GM19467 (cell line): ENCODE measurements at regions not wholly inside any gene's neighbourhood (a gene's known extent, or its start where the extent isn't known, plus 50 kb on each side); places are given as distances from the start of the nearest gene placed in this dataset.

ENCODE experiments used
- ATAC-seq: cut with Tn5 transposase; IDR thresholded peaks from one replicate; pipeline ENCODE4 v1.9.1; 2021; ENCODE audit warnings: mild to moderate bottlenecking, moderate library complexity; ENCODE audit not compliant: unreplicated experiment

GRCh38 chr18:57918601-57919000 is 115.5 kb upstream of the ATP8B1 start:
- no peak for ATAC-seq

DNA sequence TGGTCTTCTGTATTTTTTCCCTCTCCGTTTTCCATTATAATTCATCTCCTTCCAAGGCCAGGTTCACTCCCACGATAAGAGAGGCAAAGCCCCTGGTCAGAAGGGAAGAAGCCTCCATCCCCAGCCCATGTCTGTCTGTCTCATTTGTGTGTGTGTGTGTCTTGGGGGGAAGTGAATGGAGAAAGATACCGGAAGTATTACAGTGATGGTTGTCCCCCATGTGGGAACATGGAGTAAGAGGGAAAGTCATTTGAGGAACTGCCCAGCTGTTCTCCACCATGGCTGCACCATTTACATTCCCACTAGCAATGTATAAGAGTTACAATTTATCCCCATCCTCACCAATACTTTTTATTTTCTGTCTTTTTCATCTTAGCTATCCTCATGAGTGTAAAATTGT is 113.6 kb upstream of the ATP8B1 start:
- ATAC-seq: no peak

DNA sequence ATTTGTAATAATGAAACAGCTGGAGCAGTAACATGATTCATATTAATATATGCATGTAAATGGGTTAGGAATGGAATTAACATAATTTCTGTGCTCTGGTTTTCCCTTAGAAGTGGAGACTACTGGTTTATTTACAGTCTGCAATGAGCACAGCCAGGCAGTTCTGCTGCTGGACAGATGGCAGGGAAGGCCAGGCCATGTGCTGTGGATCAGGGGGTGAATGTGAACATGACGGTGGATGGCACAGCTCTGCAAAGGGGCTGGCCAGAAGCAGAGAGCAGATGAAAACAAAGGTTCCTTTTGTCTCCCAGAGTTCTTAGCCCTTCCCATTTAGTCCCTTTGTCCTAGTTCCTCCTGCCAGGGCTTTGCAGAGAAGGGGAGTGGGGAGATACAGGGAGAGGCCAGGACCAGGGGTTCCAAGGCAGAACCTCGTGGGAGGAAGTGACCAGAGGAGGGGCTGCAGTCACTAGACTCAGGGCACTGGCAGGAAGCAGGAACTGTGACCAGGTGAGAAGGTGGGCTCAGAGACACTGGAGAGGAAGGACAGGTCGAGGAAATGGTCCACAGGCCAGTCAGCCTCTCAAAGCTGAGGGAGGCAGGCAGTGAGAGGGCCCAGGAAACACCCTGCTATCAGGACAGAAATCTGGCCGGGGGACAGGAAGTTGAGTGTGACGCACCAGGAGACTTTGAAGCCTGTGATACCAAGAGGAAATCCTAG is 112.9 kb upstream of the ATP8B1 start:
- no peak for ATAC-seq

DNA sequence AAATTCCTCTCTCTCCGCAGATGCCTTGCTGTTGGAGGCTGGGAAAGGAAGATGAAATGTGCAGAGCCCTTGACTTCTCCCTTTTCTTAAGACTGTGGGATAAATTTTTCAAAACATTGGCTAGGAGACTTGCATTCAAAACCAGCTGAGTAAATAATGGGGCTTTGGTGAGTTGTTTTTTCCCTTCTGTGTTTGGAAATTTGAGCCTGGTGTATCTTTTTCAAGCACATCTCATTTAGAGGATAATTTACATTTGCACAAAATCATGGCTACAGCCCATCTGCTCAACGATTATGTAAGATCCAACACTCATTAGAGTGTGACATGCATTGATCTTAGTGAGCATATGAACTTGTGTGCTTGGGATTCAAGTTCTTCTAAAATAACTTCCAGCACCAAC is 112.1 kb upstream of the ATP8B1 start:
- ATAC-seq: no peak

DNA sequence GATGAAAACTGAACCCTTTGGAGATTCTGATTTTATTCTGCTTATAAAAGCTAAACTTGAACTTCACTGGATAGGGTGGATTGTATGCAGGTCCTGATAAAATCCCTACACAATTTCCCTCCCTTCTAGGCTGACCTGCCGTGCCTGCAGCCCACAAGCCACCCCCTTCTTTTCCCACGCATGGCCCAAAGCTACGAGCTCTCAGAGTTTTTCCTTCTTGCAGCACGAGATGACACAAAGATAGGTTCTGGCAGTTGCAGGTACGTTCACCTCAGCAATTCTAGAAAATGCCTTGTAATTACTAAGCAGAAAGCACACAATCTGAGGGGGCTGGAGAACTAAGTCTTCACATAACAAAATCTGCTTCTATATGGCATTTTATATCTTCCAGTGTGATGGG is 110.6 kb upstream of the ATP8B1 start:
- ATAC-seq: no peak

- ATAC-seq: no peak
Measured at GRCh38 chr18:57910817-57911216, 107.7 kb upstream of the ATP8B1 start.

- no peak for ATAC-seq
Measured at GRCh38 chr18:57910134-57910533, 107.0 kb upstream of the ATP8B1 start.

GRCh38 chr18:57909620-57910019 is 106.5 kb upstream of the ATP8B1 start:
- ATAC-seq: no peak

DNA sequence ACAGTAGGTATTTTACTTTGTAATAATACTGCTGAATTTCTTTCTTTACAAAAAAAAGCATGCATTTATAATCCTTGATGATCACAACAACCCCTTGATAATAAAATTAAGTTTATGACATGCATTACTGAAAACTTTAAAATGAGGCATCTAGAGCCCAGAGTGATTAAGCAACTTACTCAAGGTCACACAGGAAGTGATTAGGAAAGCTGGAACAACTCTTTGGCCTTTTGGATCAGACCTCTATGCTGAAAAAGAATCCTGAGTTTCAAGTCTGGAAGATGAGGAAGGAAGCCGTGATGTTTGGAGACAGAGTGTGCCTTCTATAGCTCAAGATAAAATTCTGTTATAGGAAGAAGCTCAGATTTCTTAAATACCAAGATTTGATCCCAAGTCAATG is 105.0 kb upstream of the ATP8B1 start:
- ATAC-seq: no peak

DNA sequence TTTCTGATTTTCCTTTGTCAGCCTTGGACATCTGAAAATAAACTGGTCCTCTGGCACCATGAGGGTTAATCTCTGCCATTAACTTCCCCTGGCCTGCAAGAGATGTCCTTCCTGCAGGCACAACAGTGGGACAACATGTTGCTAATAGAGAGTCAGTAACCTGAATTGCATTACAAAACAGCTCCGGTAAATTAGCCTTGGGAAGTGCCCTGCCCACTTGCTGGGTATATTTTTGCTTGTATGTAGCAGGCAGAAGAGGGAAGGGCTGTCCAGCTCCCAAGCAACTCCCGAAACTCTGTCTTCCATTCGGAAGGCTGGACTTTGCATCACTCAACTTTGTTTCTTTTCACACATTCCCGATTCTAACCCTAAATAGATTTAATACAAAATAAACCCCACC is 104.4 kb upstream of the ATP8B1 start:
- ATAC-seq: no peak

GRCh38 chr18:57906852-57907251 is 103.7 kb upstream of the ATP8B1 start:
- ATAC-seq: no peak

DNA sequence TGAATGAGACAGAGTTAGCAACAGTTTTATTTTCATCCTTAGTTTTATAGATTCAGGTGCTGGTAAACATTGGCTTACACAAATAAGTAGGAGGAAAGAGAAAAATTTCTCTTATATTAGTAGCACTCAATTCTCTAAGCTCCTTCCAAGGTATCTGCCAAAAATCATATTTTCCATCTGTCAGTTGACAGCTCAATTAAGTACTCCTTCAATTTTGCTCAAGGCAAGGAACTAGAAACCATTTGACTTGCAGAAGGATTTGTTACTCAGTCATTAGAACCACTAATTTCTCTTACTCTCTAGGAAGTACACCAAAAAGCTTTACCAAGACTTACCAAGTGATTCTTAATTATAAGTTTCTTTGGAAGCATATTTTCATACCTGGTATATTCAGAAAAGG is 101.4 kb upstream of the ATP8B1 start:
- no peak for ATAC-seq

GRCh38 chr18:57902721-57903120 is 99.6 kb upstream of the ATP8B1 start:
- no peak for ATAC-seq

DNA sequence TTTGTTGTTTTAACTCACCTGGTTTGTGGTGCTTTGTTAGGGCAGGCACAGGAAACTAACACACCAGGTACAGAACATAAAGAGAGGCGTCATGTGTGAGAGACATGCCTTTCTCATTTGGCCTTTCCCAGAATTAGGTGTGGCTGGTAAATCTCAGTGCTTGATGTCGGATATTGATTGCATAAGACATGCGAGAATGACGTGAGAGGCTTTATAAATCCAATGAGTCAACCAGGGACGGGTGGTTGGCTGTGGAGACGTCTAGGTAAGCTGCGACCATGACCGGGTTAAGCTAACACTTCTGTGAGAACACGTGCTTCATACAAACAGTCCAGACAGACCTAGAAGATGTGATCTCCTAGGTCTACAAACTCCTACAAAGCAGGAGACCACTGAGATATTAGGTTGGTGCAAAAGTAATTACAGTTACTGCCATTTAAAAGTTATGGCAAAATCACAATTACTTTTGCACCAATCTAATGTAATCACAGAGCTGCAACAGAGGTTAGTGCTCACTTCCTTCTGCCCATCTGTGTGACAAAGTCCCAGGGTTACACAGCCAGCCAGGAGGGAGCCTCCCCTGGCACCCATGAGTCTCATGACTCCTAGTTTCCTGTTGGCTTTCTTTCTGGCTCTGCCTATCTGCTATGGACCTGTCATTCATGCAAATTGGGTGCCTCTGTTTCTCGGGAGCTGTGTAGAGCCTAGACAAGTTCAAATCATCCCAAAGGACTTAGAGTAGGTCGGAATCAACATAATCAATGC is 98.9 kb upstream of the ATP8B1 start:
- ATAC-seq: no peak

DNA sequence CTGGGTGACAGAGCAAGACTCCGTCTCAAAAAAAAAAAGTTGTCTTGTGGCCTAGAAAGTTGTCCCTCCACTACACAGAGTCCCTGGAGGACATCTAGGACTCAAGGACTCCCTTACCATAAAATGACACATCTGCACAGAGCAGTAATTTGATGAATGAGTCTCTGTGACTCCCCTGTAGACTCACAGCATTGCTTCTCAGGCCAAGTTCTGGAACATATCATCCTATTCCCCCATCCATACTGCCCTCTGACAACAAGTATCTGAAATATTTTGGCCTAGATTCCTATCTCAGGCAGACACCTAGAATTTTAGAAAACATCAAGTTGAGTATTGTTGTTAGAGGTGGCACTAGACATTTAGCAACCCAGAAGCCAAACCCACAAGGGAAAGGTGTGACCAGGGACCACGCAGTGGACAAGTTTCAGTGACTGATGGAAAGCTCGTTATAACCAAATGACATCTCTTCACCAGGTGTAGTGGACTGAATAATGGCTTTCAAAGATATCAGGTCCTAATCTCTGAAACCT is 97.9 kb upstream of the ATP8B1 start:
- no peak for ATAC-seq

DNA sequence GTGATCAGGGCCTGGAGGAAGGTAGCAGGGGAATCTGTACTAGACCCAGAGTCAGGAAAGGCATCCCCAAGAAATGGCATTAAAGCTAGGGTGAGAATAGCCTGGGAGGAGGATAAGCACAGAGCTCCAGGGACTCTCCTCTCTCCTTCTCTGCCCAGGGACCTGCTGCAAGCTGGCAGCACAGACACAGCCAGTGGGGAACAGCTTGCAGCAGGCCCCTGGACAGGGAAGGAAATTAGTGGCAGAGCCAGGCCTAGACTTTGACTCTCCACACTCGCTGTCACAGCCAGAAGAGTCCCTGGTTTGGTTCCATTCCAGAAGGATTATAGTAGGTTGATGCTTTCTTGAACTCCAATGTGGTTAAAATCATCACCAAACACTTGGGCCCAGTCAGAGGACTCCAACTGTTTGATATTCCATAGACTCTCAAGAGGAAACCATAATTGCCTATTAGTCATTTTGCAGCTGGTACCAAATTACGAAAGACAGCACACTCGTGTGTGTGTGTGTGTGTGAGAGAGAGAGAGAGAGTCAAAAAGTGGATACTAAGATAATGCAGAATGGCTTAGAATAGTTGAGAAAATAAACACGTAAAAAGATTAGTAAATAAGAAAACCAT is 95.5 kb upstream of the ATP8B1 start:
- ATAC-seq: no peak

GRCh38 chr18:57895182-57895581 is 92.1 kb upstream of the ATP8B1 start:
- ATAC-seq: no peak

- ATAC-seq: no peak
Measured at GRCh38 chr18:57891707-57892391, 88.7 kb upstream of the ATP8B1 start.

GRCh38 chr18:57890266-57890665 is 87.2 kb upstream of the ATP8B1 start:
- ATAC-seq: no peak

- ATAC-seq: no peak
Measured at GRCh38 chr18:57889841-57890240, 86.7 kb upstream of the ATP8B1 start.
